ENCODE measurements at regions not wholly inside any gene's neighbourhood (a gene's known extent, or its start where the extent isn't known, plus 50 kb on each side); places are given as distances from the start of the nearest gene placed in this dataset.

GRCh38 chr5:158538506-158539074 is 561.1 kb downstream of the EBF1 start:
- Histone ChIP-seq H3K36me3 (no peaks in the 10 kb centered on the region), H3K4me3 (no peak overlapping the region), H3K27me3 (no peaks in the 10 kb centered on the region), H3K27ac (no peak overlapping the region), H3K9me3 (no peaks in the 10 kb centered on the region), H3K4me1 (no peaks in the 10 kb centered on the region)
- peak in 1 of 2 donors; percentile 42 for DNase-seq
- intact Hi-C loops (cut with DNase I; ENCODE audit: low total_unique reads) = no loop called here
- WGBS, 5 donors = 54 to 60% (median 56%) methylated on average over 7 of the region's 7 CpGs
- TF ChIP-seq CTCF (IDR thresholded peaks at IDR 0.05) (no peak), POLR2AphosphoS5 (IDR thresholded peaks at IDR 0.05) (no peak), POLR2A (IDR thresholded peaks at IDR 0.05) (no peak), EP300 (IDR thresholded peaks at IDR 0.05) (no peak)

DNA sequence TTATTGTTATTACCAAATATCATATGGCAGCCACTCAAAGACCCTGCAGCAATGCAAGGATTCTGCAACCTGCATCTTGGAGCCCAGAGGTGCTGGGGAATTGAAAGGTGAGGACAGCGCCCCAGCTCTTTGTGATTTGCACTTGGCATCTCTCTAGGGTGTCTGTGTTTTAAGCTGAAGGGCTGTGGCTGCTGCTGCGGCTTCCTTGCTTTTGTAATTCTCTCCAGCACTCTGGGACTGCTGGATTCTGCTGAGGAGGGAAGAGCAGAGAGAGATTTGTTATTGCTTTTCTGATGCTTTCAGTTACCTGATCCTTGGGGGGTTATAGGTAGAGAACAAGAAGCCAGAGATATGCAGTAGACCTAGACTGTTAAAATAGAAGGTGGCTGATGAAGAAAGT is 562.4 kb downstream of the EBF1 start:
- Histone ChIP-seq H3K27me3 (no peaks in the 10 kb centered on the region), H3K9me3 (no peaks in the 10 kb centered on the region), H3K4me1 (no peaks in the 10 kb centered on the region), H3K4me3 (no peak overlapping the region), H3K36me3 (no peaks in the 10 kb centered on the region), H3K27ac (no peak overlapping the region)
- DNase-seq = no peak
- TF ChIP-seq EP300 (IDR thresholded peaks at IDR 0.05) = no peak
- no peak for TF ChIP-seq CTCF (IDR thresholded peaks at IDR 0.05)
- TF ChIP-seq POLR2AphosphoS5 (IDR thresholded peaks at IDR 0.05) = no peak
- TF ChIP-seq POLR2A (IDR thresholded peaks at IDR 0.05) = no peak
- 70 to 89% (median 78%) methylated on average over 2 of the region's 2 CpGs for WGBS, 5 donors
- intact Hi-C loops (cut with DNase I; ENCODE audit: low total_unique reads) = no loop called here

GRCh38 chr5:158534203-158534602 is 565.5 kb downstream of the EBF1 start:
- TF ChIP-seq EP300 (IDR thresholded peaks at IDR 0.05) = no peak
- no peak for TF ChIP-seq CTCF (IDR thresholded peaks at IDR 0.05)
- TF ChIP-seq POLR2A (IDR thresholded peaks at IDR 0.05) = no peak
- TF ChIP-seq POLR2AphosphoS5 (IDR thresholded peaks at IDR 0.05) = no peak
- 84 to 90% (median 88%) methylated on average over 10 of the region's 10 CpGs for WGBS, 5 donors
- intact Hi-C loops (cut with DNase I; ENCODE audit: low total_unique reads) = no loop called here
- Histone ChIP-seq H3K27ac (no peak overlapping the region), H3K4me3 (no peak overlapping the region), H3K27me3 (no peaks in the 10 kb centered on the region), H3K9me3 (no peaks in the 10 kb centered on the region), H3K36me3 (no peaks in the 10 kb centered on the region), H3K4me1 (no peaks in the 10 kb centered on the region)
- no peak for DNase-seq

GRCh38 chr5:158532739-158533138 is 567.0 kb downstream of the EBF1 start:
- 78 to 88% (median 84%) methylated on average over 5 of the region's 5 CpGs for WGBS, 5 donors
- H3K4me3 ChIP-seq = no peak overlapping the region
- no peaks in the 10 kb centered on the region for H3K27me3 ChIP-seq

DNA sequence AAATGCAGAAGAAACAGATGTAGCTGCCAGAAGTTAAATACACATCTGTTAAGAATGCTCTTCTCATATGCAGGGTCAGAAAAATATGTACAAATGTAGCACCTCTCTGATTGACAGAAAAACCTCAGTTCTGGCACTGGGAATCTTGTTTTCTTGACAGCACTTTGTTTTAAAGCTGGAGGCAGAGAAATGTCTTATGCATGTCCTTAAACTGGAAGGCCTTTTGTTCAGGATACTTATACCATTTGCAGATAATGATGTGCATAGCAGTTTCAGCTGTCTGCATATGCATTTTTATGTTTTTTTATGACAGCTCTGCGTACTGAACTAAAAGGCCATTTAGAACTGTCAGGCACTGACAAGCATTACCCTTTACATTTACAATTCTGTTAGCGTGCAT is 567.9 kb downstream of the EBF1 start:
- H3K4me1 ChIP-seq = no peaks in the 10 kb centered on the region
- H3K4me3 ChIP-seq = no peak overlapping the region
- DNase-seq = no peak
- H3K36me3 ChIP-seq = no peaks in the 10 kb centered on the region
- H3K27ac ChIP-seq = no peak overlapping the region
- no peaks in the 10 kb centered on the region for H3K9me3 ChIP-seq
- no peak for TF ChIP-seq EP300 (IDR thresholded peaks at IDR 0.05)
- TF ChIP-seq POLR2AphosphoS5 (IDR thresholded peaks at IDR 0.05) = no peak
- no peak for TF ChIP-seq CTCF (IDR thresholded peaks at IDR 0.05)
- TF ChIP-seq POLR2A (IDR thresholded peaks at IDR 0.05) = no peak
- WGBS, 5 donors = 87 to 94% (median 93%) methylated on average over 2 of the region's 2 CpGs
- no peaks in the 10 kb centered on the region for H3K27me3 ChIP-seq
- intact Hi-C loops (cut with DNase I; ENCODE audit: low total_unique reads) = no loop called here

More at GRCh38 chr5:158532739-158533138, 567.0 kb downstream of the EBF1 start:
- DNase-seq = no peak
- Histone ChIP-seq H3K27ac (no peak overlapping the region), H3K4me1 (no peaks in the 10 kb centered on the region), H3K9me3 (no peaks in the 10 kb centered on the region), H3K36me3 (no peaks in the 10 kb centered on the region)
- intact Hi-C loops (cut with DNase I; ENCODE audit: low total_unique reads) = no loop called here
- TF ChIP-seq POLR2AphosphoS5 (IDR thresholded peaks at IDR 0.05) = no peak
